Activated CD4-positive, alpha-beta T cell treated with anti-CD3 and anti-CD28 coated beads for 4 hours (primary cell): ENCODE measurements at regions not wholly inside any gene's neighbourhood (a gene's known extent, or its start where the extent isn't known, plus 50 kb on each side); places are given as distances from the start of the nearest gene placed in this dataset.
A peak's percentile ranks its signal among the peaks of the same experiment; 100 is the strongest.
"Not testable (repeated sequence)": the region's sequence is repeated elsewhere in the genome, so short reads cannot be mapped to it uniquely, and the experiment has no call there.

Source experiments
- DNase-seq, 2 donors: peaks; one replicate each; pipeline ENCODE4 v3.0.0-alpha.2; 2020

- DNase-seq = no peak
Observed at GRCh38 chr5:142259758-142260157, 65.1 kb downstream of the SPRY4 start.

GRCh38 chr5:142255831-142256230 lies 69.0 kb downstream of the SPRY4 start:
- DNase-seq = no peak

- DNase-seq = no peak
Observed at GRCh38 chr5:142254431-142254830, 70.4 kb downstream of the SPRY4 start.

GRCh38 chr5:142253938-142254337 lies 70.9 kb downstream of the SPRY4 start:
- no peak for DNase-seq

GRCh38 chr5:142250119-142250518 lies 74.7 kb downstream of the SPRY4 start:
- DNase-seq = no peak

- no peak for DNase-seq
Observed at GRCh38 chr5:142248853-142249462, 75.9 kb downstream of the SPRY4 start.

GRCh38 chr5:142246258-142246657 lies 78.6 kb downstream of the SPRY4 start:
- DNase-seq = no peak

GRCh38 chr5:142245786-142246185 lies 79.0 kb downstream of the SPRY4 start:
- DNase-seq = no peak

- DNase-seq = no peak
Observed at GRCh38 chr5:142244440-142244839, 80.4 kb downstream of the SPRY4 start.

GRCh38 chr5:142242272-142242671 lies 82.5 kb downstream of the SPRY4 start:
- DNase-seq = no peak

- no peak for DNase-seq
Observed at GRCh38 chr5:142239394-142240159, 85.2 kb downstream of the SPRY4 start.

- no peak for DNase-seq
Observed at GRCh38 chr5:142237707-142238106, 87.1 kb downstream of the SPRY4 start.

- DNase-seq = not testable (repeated sequence)
Observed at GRCh38 chr5:142236673-142237290, 88.0 kb downstream of the SPRY4 start.

- no peak for DNase-seq
Observed at GRCh38 chr5:142235870-142236672, 88.8 kb downstream of the SPRY4 start.

- DNase-seq = peak; percentile 14 to 38
Observed at GRCh38 chr5:142235050-142235797, 89.6 kb downstream of the SPRY4 start.

- no peak for DNase-seq
Observed at GRCh38 chr5:142233083-142234032, 91.5 kb downstream of the SPRY4 start.

GRCh38 chr5:142230949-142231348 lies 93.9 kb downstream of the SPRY4 start:
- DNase-seq = not testable (repeated sequence)

GRCh38 chr5:142225141-142225540 lies 99.7 kb downstream of the SPRY4 start:
- no peak for DNase-seq

GRCh38 chr5:142222866-142223558 lies 101.8 kb downstream of the SPRY4 start:
- DNase-seq = peak in 1 of 2 donors; percentile 8

GRCh38 chr5:142222225-142222865 lies 102.5 kb downstream of the SPRY4 start:
- DNase-seq = no peak
